Fibroblast of pulmonary artery (primary cell): ENCODE measurements at regions not wholly inside any gene's neighbourhood (a gene's known extent, or its start where the extent isn't known, plus 50 kb on each side); places are given as distances from the start of the nearest gene placed in this dataset.

Source experiments
- DNase-seq: peaks from one replicate; pipeline ENCODE4 v3.0.0-alpha.2; 2010; ENCODE audit warnings: low read depth
- H3K4me3 ChIP-seq: replicated peaks from 2 replicates; pipeline ENCODE4 v1.5.1; 2011; ENCODE audit warnings: low read depth, mild to moderate bottlenecking, control low read depth, low read length, moderate library complexity
- CTCF ChIP-seq: IDR thresholded peaks from 2 replicates; pipeline ENCODE4 v1.5.1; 2011; ENCODE audit warnings: mild to moderate bottlenecking, control low read depth, low read length, inconsistent platforms; ENCODE audit errors: missing control alignments

GRCh38 chr22:49092716-49093115 lies 735.0 kb downstream of the BRD1 start:
- H3K4me3 ChIP-seq, result no peak overlapping the region
- no peak for DNase-seq
- no peak for TF ChIP-seq CTCF

DNA sequence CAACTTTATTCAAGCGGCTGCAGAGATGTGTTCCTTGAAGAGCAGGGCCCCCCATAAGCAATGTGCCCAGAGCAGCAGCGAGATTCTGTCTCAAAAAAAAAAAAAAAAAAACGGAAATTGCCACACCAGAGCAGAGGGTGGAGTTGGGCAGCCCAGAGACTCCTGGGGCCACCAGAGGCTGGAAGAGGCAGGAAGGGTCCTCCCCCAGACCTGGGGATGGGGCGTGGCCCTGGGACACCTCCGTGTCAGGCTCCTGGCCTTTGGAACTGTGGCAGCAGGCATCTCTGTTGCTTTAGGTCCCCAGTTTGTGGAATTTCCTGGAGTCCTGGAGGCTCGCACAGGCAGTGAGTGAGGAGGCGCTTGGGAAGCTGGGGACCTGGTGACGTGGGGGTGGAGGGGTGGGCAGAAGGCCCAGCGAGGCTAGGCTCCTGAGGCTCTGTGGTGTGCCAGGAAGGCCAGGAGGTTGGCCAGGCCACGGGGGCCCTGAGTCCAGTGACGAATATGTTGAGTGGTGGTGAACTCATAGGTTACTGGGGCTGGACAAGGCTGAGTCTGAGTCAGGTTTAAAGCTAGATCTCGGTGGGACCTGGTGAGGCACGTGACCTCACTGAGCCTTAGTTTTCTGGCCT lies 735.6 kb downstream of the BRD1 start:
- DNase-seq, result no peak
- TF ChIP-seq CTCF, result no peak
- H3K4me3 ChIP-seq, result no peak overlapping the region

- no peak overlapping the region for H3K4me3 ChIP-seq
- no peak for DNase-seq
- no peak for TF ChIP-seq CTCF
These were observed 736.2 kb downstream of the BRD1 start for GRCh38 chr22:49091451-49091850.

GRCh38 chr22:49090853-49091135 lies 736.9 kb downstream of the BRD1 start:
- no peak for TF ChIP-seq CTCF
- no peak overlapping the region for H3K4me3 ChIP-seq
- DNase-seq, result no peak

DNA sequence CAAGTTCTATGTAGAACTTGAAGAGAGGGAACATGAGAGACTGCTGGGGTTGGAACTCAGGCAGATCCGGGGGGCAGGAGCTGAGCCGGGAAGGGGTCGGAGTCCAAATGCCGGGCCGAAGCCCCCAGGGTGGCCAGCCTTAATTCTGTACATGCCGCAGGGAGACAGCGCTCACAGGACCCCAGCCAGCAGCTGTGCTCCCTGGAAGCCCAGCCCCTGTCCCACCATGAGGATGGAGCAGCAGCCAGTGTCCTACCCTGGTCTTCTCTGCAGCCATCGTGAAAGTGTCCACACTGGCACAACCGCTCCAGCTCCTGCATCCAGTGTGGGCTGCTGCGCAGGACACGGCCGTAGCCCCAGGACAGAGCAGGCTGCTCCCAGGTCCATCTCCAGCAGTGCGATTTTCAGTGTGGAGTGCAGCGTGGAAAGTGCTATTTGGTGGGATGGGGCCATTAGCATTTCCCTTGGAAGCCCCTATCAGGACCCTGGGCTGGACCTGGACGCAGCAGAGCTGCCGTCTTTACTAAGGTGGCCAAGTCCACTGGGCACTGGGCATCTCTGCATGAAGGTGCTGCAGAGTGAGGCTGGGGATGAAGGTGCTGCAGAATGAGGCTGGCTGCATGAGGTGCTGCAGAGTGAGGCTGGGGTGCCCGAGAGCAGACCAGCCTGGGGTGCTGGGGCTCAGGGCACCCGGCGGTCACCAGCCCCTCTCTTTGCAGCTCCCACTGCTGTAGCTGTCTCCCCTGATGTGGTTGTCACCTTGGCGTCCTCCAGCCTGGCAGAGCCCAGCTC lies 737.4 kb downstream of the BRD1 start:
- no peak for TF ChIP-seq CTCF
- no peak for DNase-seq

DNA sequence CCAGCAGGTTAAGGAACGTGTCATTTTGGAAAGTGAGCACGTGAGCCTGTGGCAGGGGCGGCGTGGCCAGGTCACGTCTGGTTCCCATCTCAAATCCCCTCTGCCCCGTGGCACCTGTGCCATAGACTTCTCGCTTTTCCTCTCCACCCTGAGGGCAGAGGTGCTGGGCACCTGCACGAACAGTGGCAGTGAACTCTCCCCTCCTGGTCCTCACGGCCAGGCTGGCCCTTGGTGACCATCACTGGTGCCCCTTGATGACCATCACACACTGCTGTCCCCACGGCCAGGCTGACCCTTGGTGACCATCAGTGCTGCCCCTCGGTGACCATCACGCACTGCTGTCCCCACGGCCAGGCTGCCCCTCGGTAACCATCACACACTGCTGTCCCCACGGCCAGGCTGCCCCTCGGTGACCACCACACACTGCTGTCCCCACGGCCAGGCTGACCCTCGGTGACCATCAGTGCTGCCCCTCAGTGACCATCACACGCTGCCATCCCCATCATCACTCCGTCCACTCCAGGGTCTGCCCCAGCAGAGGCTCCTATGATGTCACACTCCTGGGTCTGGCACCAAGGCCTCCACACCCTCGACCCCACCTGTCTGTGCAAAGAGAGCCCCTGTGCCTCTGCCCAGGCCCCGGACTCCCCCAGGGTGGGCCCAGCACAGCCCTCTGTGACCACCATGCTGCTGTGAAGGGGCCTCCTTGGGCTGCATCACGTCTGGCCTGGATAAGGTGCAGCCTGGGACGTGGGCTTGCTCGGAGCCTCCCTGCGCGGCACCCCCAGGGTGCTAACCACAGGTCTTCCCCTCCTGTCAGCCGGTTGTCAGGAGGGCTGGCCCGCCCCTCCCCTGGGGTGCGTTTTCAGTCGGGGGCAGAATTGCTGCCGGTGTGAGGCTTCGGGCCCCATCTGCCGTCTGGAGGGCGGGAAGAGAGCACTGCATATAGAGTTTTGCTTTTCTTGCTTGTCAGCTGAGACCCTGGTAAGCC lies 738.6 kb downstream of the BRD1 start:
- no peak for DNase-seq
- TF ChIP-seq CTCF, result no peak

More for the DNA sequence above, 737.4 kb downstream of the BRD1 start:
- no peak overlapping the region for H3K4me3 ChIP-seq

More for the DNA sequence above, 738.6 kb downstream of the BRD1 start:
- no peak overlapping the region for H3K4me3 ChIP-seq
